GM10266 (cell line): ENCODE measurements at regions not wholly inside any gene's neighbourhood (a gene's known extent, or its start where the extent isn't known, plus 50 kb on each side); places are given as distances from the start of the nearest gene placed in this dataset.

ENCODE experiments used
- DNase-seq: peaks from one replicate; pipeline ENCODE4 v3.0.0; 2012; ENCODE audit errors: extremely low spot score
- CTCF ChIP-seq: IDR thresholded peaks from 2 replicates; pipeline ENCODE4 v1.5.1; 2012; ENCODE audit warnings: mild to moderate bottlenecking, low read depth; ENCODE audit not compliant: control insufficient read depth, insufficient read depth; ENCODE audit errors: missing control alignments

- no peak for TF ChIP-seq CTCF
These were observed 223.2 kb downstream of the BLID start for GRCh38 chr11:121892863-121893262.

GRCh38 chr11:121892131-121892681 lies 223.8 kb downstream of the BLID start:
- DNase-seq, result no peak
- TF ChIP-seq CTCF, result no peak

More at GRCh38 chr11:121892863-121893262, 223.2 kb downstream of the BLID start:
- DNase-seq, result no peak

GRCh38 chr11:121890946-121891515 lies 225.0 kb downstream of the BLID start:
- no peak for DNase-seq
- TF ChIP-seq CTCF, result no peak

- no peak for TF ChIP-seq CTCF
- no peak for DNase-seq
These were observed 225.6 kb downstream of the BLID start for GRCh38 chr11:121890377-121890776.

- no peak for TF ChIP-seq CTCF
- no peak for DNase-seq
These were observed 226.1 kb downstream of the BLID start for GRCh38 chr11:121889931-121890330.

GRCh38 chr11:121889186-121889585 lies 226.8 kb downstream of the BLID start:
- no peak for DNase-seq
- TF ChIP-seq CTCF, result no peak

- no peak for TF ChIP-seq CTCF
- DNase-seq, result no peak
These were observed 227.9 kb downstream of the BLID start for GRCh38 chr11:121887976-121888557.
